ENCODE measurements at regions not wholly inside any gene's neighbourhood (a gene's known extent, or its start where the extent isn't known, plus 50 kb on each side); places are given as distances from the start of the nearest gene placed in this dataset.

DNA sequence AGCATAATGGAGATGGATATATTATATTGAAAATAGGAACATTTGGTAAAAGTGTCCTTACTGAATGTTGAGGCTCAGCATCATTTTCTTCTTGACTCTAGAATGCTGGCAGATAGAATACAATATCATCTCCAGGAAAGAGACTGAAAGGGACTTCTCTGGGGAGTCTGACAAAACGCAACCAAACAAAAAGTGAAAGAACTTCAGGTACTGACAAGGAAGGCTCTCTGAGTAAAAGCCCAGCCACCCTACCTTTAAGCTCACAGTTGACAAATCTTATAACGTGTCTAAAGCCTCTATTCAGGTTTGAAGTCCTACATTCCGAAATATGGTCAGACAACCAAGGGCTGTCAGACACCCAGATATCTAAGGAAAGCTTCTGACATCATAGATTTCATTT, 590.8 kb downstream of the SOX6 start:
- no peaks in the 10 kb centered on the region for H3K27me3 ChIP-seq (ENCODE audit: low read depth)
- ATAC-seq = peak in 1 of 2 donors; percentile 65
- no peaks in the 10 kb centered on the region for H3K9me3 ChIP-seq
- TF ChIP-seq, protein P1, sequence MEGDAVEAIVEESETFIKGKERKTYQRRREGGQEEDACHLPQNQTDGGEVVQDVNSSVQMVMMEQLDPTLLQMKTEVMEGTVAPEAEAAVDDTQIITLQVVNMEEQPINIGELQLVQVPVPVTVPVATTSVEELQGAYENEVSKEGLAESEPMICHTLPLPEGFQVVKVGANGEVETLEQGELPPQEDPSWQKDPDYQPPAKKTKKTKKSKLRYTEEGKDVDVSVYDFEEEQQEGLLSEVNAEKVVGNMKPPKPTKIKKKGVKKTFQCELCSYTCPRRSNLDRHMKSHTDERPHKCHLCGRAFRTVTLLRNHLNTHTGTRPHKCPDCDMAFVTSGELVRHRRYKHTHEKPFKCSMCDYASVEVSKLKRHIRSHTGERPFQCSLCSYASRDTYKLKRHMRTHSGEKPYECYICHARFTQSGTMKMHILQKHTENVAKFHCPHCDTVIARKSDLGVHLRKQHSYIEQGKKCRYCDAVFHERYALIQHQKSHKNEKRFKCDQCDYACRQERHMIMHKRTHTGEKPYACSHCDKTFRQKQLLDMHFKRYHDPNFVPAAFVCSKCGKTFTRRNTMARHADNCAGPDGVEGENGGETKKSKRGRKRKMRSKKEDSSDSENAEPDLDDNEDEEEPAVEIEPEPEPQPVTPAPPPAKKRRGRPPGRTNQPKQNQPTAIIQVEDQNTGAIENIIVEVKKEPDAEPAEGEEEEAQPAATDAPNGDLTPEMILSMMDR (IDR thresholded peaks at IDR 0.05) = no peak
- H3K27ac ChIP-seq = peak overlapping the region; percentile 33
- H3K4me3 ChIP-seq = no peak overlapping the region
- H3K36me3 ChIP-seq = no peaks in the 10 kb centered on the region
- DNase-seq = no peak
- H3K4me1 ChIP-seq = no peaks in the 10 kb centered on the region
- intact Hi-C loops (cut with DNase I) = no loop called here

DNA sequence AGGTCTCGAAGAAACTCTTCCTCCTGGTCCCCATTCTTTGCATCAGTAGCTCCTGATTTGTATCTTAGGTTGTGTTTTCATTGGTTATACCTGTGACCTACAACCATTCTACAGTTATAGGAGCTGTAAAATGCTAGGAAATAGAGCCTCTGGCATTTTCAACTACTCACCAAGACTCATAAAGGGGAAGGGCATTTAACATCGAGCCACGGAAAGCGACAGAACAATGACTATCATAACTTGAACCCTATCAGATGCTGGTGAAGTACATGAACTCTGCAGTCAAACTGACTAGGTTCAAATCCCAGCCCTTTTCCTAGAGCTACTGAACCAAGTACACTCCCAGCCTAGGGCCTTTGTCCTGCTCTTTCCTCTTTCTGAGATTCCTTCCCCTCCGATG, 588.0 kb downstream of the SOX6 start:
- Histone ChIP-seq H3K4me1 (no peaks in the 10 kb centered on the region), H3K9me3 (no peaks in the 10 kb centered on the region), H3K36me3 (no peaks in the 10 kb centered on the region), H3K4me3 (no peak overlapping the region), H3K27me3 (ENCODE audit: low read depth) (no peaks in the 10 kb centered on the region), H3K27ac (no peak overlapping the region)
- DNase-seq (no peak), ATAC-seq (no peak)
- intact Hi-C loops (cut with DNase I) = no loop called here
- TF ChIP-seq, protein P1 (IDR thresholded peaks at IDR 0.05) = no peak

DNA sequence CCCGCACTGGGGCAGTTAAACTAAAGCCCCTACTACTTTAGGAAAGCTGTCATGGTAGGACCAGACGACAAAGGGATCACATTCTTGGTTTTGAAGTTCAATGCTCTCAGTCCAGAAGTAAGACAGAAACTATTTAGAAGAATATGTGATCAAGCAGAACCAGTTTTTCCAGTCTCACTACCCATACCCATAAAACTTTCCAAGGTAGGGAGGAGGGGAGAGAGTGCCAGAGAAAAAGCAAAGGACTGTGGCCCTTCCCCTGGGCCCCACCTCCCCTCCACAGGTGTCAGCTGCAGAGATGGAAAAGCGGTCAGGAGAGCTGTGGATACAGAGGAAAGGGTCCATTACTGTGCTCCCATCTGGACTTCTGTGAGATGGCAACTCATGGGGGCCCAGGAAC, 587.1 kb downstream of the SOX6 start:
- H3K27ac ChIP-seq = no peak overlapping the region
- H3K4me1 ChIP-seq = no peaks in the 10 kb centered on the region
- no peak overlapping the region for H3K4me3 ChIP-seq
- no peaks in the 10 kb centered on the region for H3K9me3 ChIP-seq
- no peaks in the 10 kb centered on the region for H3K27me3 ChIP-seq (ENCODE audit: low read depth)
- ATAC-seq (peak; percentile 56 to 69), DNase-seq (no peak)
- H3K36me3 ChIP-seq = no peaks in the 10 kb centered on the region
- TF ChIP-seq, protein P1 (IDR thresholded peaks at IDR 0.05) = no peak
- intact Hi-C loops (cut with DNase I) = no loop called here

DNA sequence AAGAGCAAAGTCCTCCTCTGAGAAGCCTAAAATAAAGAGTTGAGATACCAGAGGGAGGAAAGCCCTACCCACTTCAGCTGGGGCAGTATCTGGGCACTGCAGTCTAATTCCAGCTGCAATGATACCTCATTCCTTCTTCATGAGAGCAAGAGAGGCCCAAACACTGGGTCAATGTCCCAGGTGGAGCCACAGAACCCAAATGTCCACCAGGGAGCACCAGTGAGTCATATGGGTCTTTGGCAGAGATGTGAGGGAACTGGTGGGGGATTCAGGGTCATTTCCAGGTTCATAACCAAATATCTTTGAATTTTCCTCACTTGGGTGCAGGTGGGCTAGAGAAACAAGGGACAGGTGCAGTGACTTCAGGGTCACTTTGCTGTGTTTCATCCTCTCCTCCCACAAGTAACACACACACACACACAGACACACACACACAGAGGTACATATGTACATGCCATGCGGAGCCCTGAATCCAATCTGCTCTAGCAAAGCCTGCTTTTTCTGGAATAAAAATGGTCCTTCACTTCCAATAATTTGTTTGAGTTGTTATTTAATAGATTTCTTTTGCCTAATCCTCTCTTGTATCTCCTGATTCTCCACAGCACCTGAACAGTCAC, 585.4 kb downstream of the SOX6 start:
- no peaks in the 10 kb centered on the region for H3K27me3 ChIP-seq (ENCODE audit: low read depth)
- intact Hi-C loops (cut with DNase I) = no loop called here
- H3K27ac ChIP-seq = no peak overlapping the region
- no peaks in the 10 kb centered on the region for H3K36me3 ChIP-seq
- DNase-seq = peak; percentile 49
- ATAC-seq = peak in 1 of 2 donors; percentile 39
- TF ChIP-seq, protein P1 (IDR thresholded peaks at IDR 0.05) = peak; percentile 53
- H3K9me3 ChIP-seq = no peaks in the 10 kb centered on the region
- no peak overlapping the region for H3K4me3 ChIP-seq
- peaks cover 10% of the 10 kb centered on the region for H3K4me1 ChIP-seq

DNA sequence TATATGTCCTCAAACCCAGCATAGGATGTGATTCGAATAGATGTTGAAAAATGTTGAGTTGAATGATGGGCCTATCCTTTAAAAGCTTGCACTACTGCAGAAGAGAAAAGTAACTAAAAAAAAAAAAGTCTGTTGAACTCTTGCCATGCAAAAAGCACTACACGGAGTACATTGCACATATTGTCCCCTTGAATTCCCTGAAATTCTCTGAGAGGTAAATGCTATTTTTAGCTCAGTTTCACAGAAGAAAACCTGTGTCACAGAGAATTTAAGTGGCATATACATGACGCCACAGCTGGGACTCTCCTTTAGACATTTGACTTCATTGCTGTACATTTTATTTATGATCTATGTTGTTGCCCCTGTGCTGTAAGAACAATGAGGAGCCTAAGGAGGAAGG, 583.8 kb downstream of the SOX6 start:
- Histone ChIP-seq H3K9me3 (no peaks in the 10 kb centered on the region), H3K27me3 (ENCODE audit: low read depth) (no peaks in the 10 kb centered on the region), H3K36me3 (no peaks in the 10 kb centered on the region), H3K27ac (no peak overlapping the region), H3K4me1 (peaks cover 10% of the 10 kb centered on the region), H3K4me3 (no peak overlapping the region)
- intact Hi-C loops (cut with DNase I) = no loop called here
- ATAC-seq (peak in 1 of 2 donors; percentile 13), DNase-seq (no peak)
- TF ChIP-seq, protein P1 (IDR thresholded peaks at IDR 0.05) = no peak

Measured in lower lobe of right lung (tissue), 2 donors.